OCI-LY1 (cell line): ENCODE measurements at regions not wholly inside any gene's neighbourhood (a gene's known extent, or its start where the extent isn't known, plus 50 kb on each side); places are given as distances from the start of the nearest gene placed in this dataset.

ENCODE experiments used
- CTCF ChIP-seq: fragments of 200-600 bp; sonication (generic), shearing (Covaris generic); IDR thresholded peaks from 2 replicates; pipeline ENCODE4 v1.5.1; 2017; ENCODE audit warnings: mild to moderate bottlenecking, antibody characterized with exemption, low read length, moderate library complexity, mixed read lengths
- EZH2 ChIP-seq: fragments of 200-600 bp; sonication (generic), shearing (Covaris generic); IDR thresholded peaks from 2 replicates; pipeline ENCODE4 v1.8.0; 2017; ENCODE audit warnings: borderline replicate concordance, mixed run types, mild to moderate bottlenecking, antibody characterized with exemption, low read length, moderate library complexity, mixed read lengths

- TF ChIP-seq EZH2 = no peak
- TF ChIP-seq CTCF = no peak
Observed at GRCh38 chr6:169997187-169997929, 245.9 kb downstream of the ERMARD start.
